Peyer's patch (tissue), 4 donors: ENCODE measurements at regions not wholly inside any gene's neighbourhood (a gene's known extent, or its start where the extent isn't known, plus 50 kb on each side); places are given as distances from the start of the nearest gene placed in this dataset.

Experiments
- CTCF ChIP-seq, 6 experiments: fragments of 450-650 bp in 4 of 6; fragments of 200-600 bp in 2 of 6; sonication (generic) in 1 of 6; IDR thresholded peaks; one replicate each; pipeline ENCODE4 v1.5.1; 2017 to 2019; ENCODE audit warnings: antibody characterized with exemption in 6 of 6, mild to moderate bottlenecking in 3 of 6, moderate library complexity in 1 of 6
- POLR2A ChIP-seq, 2 donors: fragments of 450-650 bp; IDR thresholded peaks; one replicate each; pipeline ENCODE4 v1.5.1; 2017; ENCODE audit warnings: antibody characterized with exemption in 2 of 2, mild to moderate bottlenecking in 2 of 2, moderate library complexity in 2 of 2

GRCh38 chr6:103153016-103153415 lies 1706.7 kb downstream of the HACE1 start:
- no peak for TF ChIP-seq CTCF (IDR thresholded peaks at IDR 0.05)
- TF ChIP-seq POLR2A (IDR thresholded peaks at IDR 0.05), result no peak
